Activated naive CD4-positive, alpha-beta T cell treated with anti-CD3 and anti-CD28 coated beads, Interleukin-2, amount 50 U/mL, for 72 hours (primary cell): ENCODE measurements at regions not wholly inside any gene's neighbourhood (a gene's known extent, or its start where the extent isn't known, plus 50 kb on each side); places are given as distances from the start of the nearest gene placed in this dataset.
"Not testable (repeated sequence)": the region's sequence is repeated elsewhere in the genome, so short reads cannot be mapped to it uniquely, and the experiment has no call there.

ENCODE experiments used
- ATAC-seq, 2 donors: fragments of 150-1000 bp; cut with Tn5 transposase; 2 replicates each; pipeline ENCODE4 v1.10.0; 2021; ENCODE audit warnings: mild to moderate bottlenecking in 2 of 2, moderate library complexity in 2 of 2
- DNase-seq, 2 donors: peaks; one replicate each; pipeline ENCODE4 v3.0.0; 2021 to 2022; ENCODE audit warnings: low spot score in 2 of 2
- H3K27ac Mint-ChIP-seq, 2 donors: one replicate each; pipeline ENCODE4 v1.8.0; 2022; ENCODE audit warnings: mild to moderate bottlenecking in 2 of 2, mixed read lengths in 2 of 2
- H3K36me3 Mint-ChIP-seq, 2 donors: one replicate each; pipeline ENCODE4 v1.8.0; 2022; ENCODE audit warnings: mixed read lengths in 2 of 2
- H3K9me3 Mint-ChIP-seq, 2 donors: one replicate each; pipeline ENCODE4 v1.8.0; 2022; ENCODE audit warnings: mixed read lengths in 2 of 2

DNA sequence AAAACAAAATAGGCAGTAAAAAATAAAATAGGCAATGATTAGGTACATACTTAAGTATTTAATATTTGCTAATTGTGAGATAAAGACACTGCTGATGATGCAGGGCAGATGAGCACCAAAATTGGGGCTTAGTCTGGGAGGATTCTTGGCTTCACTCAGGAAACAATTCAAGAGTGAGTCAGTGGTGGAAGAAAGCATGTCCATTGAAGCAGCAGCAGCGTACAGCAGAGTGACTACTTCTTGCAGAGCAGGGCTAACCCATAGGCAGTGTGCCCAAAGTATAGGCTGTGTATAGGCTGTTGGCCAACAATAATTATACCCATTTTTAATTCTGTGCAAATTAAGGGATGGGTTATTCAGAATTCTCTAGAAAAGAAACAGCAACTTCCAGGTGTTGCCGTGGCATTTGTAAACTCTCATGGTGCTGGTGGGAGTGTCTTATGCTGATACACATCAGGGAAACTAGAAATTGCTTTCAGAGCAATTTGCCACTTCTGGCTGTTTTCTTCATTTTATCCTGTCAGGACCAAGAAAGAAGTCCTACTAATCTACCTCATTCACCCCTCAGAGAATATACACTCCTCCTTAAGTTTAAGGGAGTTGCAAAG is 317.3 kb upstream of the NAALADL2 start:
- Mint-ChIP-seq H3K36me3 (no peaks in the 10 kb centered on the region), H3K27ac (no peak overlapping the region), H3K9me3 (no peaks in the 10 kb centered on the region)
- ATAC-seq (no peak), DNase-seq (no peak)

DNA sequence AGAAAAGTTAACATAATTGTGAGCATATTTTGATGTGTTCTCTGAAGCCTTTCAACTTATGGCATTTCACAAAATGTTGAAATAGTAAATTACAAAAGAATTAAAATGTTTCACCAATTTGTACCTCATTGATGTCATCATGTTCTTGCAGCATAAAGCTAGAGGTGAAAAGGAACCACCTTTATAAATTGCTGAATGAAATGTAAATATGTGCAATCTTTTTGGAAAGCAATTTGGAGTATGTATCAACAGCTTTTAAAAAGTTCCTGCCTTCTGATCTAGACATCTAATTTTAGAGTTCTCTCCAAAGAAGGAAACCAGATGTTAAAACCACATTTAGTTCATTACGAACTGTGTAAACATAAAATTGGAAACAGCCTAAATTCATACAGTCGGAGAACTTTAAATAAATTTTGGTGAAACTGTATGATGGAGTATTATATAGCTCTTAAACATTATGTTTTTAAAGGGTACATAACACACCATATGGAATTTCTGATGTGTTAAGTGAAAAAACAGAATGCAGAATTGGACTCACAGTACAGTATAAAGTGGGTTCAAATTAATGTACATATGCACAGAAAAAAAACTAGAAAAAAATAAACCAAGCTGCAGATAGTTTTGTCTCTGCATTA is 311.2 kb upstream of the NAALADL2 start:
- Mint-ChIP-seq H3K27ac (no peak overlapping the region), H3K9me3 (no peaks in the 10 kb centered on the region), H3K36me3 (no peaks in the 10 kb centered on the region)
- ATAC-seq (no peak), DNase-seq (no peak)

DNA sequence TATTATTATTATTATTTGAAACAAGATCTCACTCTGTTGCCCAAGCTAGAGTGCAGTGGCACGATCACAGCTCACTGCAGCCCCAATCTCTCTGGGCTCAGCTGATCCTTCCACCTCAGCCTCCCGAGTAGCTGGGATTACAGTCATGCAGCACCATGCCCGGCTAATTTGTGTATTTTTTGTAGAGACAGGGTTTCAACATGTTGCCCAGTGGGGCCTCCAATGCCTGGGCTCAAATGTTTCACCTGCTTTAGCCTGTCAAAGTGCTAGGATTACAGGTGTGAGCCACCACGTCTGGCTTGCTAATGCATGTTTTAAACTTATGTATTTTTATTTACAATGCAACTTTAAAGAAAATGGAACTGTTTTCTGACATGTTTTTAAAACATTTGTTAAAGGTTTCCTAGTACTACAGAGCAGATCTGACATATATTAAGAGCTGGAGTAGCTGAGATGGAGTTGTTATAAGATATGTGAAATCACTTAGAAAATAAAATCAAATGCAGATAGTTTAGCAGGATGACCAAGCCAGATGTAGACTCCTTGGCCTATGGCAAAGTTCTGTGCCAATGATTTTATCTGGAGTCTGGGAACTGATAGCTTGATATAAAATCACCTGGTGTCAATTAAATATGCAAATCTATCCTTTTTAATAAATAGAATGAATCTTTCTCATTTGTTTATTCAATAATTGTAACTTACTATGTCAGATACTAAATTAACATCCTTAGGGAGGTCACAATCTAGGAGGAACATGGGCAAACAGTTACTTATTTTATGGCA is 310.1 kb upstream of the NAALADL2 start:
- DNase-seq (no peak), ATAC-seq (no peak)
- H3K36me3 Mint-ChIP-seq: no peaks in the 10 kb centered on the region
- no peaks in the 10 kb centered on the region for H3K9me3 Mint-ChIP-seq
- no peak overlapping the region for H3K27ac Mint-ChIP-seq

DNA sequence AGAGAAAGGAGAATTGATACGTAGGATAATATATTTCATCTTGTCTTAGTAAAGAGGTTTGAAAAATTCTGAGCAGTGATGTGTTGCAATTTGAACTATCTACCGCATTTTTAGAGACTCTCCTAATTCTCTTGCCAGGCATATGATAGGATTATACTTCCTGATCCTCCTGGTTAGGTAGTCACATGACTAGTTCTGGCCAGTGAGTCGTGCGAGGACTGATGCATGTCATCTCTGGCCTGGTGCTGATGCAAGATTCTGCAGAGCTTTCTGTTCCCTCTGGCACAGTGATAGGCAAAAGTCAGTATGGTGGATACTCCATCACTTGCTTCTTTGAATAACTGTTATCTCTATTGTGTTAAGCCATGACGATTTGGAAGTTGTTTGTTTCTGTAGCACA is 277.6 kb upstream of the NAALADL2 start:
- H3K27ac Mint-ChIP-seq: no peak overlapping the region
- peaks cover 0 to 11% of the 10 kb centered on the region in 2 donors for H3K9me3 Mint-ChIP-seq
- H3K36me3 Mint-ChIP-seq: no peaks in the 10 kb centered on the region
- ATAC-seq (no peak), DNase-seq (no peak)

DNA sequence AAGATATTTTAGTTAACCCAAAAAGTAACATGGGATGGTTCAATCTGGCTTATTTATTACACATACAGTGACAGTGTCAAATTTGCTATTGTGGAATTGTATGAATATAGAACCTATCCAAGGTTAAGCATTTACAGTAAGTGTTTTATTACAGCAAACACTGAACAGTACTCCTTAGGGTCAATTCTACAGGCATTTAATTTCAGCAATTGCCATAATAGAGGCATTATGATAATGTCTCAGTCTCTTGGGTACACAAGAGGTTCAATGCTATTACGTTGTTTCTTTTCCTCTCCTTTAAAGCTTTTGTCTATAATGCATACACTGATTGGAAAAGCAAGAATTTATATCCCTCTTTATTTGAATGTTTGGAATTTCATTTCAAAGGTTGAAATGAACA is 275.7 kb upstream of the NAALADL2 start:
- H3K36me3 Mint-ChIP-seq: peaks cover 0 to 7% of the 10 kb centered on the region in 2 donors
- ATAC-seq: no peak

DNA sequence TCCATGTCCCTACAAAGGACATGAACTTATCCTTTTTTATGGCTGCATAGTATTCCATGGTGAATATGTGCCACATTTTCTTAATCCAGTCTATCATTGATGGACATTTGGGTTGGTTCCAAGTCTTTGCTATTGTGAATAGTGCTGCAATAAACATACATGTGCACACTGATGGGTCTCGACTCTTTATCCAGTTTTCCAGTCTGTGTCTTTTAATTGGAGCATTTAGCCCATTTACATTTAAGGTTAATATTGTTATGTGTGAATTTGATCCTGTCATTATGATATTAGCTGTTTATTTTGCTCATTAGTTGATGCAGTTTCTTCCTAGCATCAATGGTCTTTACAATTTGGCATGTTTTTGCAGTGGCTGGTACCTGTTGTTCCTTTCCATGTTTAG is 272.0 kb upstream of the NAALADL2 start:
- H3K36me3 Mint-ChIP-seq: peaks cover 0 to 12% of the 10 kb centered on the region in 2 donors
- not testable (repeated sequence) for DNase-seq, H3K9me3 Mint-ChIP-seq, H3K27ac Mint-ChIP-seq, ATAC-seq

More for the DNA sequence above, 275.7 kb upstream of the NAALADL2 start:
- DNase-seq: no peak
- Mint-ChIP-seq H3K27ac (no peak overlapping the region), H3K9me3 (peaks cover 6 to 11% of the 10 kb centered on the region in 2 donors)

DNA sequence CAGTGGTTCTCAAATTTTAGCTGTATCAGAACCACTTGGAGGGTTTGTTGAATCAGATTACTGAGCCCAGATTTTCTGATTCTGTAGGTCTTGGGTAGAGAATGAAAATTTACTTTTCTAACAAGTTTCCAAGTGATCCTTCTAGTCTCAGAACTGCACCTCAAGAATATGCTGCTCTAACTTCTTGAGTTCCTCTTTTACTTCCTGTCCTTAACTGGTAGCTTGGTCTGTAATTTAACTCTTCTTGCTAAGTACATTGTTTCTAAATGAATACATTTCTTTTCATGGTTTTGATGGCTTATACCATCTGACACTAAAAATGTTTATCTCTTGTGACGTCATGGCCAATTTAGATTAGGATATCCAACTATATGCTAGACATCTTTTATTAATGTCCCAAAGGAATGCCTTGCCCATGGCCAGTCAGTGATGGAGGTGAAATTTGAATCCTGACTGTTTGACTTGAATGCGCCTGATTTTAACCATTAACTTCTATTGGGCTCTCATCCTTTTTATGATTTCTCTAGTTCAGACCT is 262.6 kb upstream of the NAALADL2 start:
- ATAC-seq: no peak
- no peaks in the 10 kb centered on the region for H3K36me3 Mint-ChIP-seq
- peaks cover 0 to 4% of the 10 kb centered on the region in 2 donors for H3K9me3 Mint-ChIP-seq
- no peak overlapping the region for H3K27ac Mint-ChIP-seq
- no peak for DNase-seq

DNA sequence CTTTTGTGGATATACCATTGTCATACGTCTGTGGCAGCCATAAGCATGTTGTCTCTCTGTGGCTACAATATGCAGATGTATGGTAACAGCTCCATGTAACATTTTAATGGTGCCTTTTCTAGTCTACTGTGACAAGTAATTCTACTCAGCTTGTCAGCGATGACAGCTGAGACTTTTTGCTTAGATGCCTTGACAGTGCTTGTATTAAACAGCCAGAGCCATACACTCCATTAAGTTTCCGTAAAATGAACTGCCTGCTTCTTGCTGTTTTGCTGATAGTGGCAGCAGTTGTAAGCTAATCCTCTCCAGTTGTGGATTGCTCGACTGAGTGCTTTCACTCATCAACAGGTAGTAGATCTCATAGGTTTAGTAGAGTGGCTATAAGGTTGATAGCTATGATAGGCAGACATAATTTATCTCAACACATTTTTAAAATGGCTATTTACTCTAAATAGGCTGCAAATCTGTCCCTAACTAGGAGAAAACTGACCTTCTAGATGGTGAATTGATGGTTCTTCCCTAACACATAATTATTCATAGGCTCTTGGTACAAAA is 260.2 kb upstream of the NAALADL2 start:
- peaks cover 0 to 4% of the 10 kb centered on the region in 2 donors for H3K9me3 Mint-ChIP-seq
- H3K36me3 Mint-ChIP-seq: no peaks in the 10 kb centered on the region
- ATAC-seq: no peak
- no peak overlapping the region for H3K27ac Mint-ChIP-seq
- DNase-seq: no peak

DNA sequence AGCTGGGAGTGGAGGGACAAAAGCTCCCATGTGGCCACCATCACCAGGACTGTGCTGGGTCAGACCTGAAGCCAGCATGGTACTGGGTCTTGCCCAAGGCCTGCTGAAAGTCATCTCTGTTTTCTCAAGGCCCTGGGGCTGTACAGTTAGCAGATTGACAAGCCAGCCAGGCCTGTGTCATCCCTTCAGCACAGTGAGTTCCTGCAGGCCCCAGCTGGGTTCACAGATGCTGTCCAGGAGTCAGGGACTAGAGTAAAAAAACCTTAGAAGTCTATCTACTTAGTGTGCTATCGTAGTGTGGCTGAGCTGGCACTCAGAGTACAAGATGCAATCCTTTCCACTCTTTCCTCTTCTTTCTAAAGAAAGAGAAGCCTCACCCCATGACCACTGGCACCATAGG is 246.0 kb upstream of the NAALADL2 start:
- ATAC-seq (no peak), DNase-seq (no peak)
- Mint-ChIP-seq H3K36me3 (no peaks in the 10 kb centered on the region), H3K9me3 (peaks cover 9 to 15% of the 10 kb centered on the region in 2 donors), H3K27ac (no peak overlapping the region)

DNA sequence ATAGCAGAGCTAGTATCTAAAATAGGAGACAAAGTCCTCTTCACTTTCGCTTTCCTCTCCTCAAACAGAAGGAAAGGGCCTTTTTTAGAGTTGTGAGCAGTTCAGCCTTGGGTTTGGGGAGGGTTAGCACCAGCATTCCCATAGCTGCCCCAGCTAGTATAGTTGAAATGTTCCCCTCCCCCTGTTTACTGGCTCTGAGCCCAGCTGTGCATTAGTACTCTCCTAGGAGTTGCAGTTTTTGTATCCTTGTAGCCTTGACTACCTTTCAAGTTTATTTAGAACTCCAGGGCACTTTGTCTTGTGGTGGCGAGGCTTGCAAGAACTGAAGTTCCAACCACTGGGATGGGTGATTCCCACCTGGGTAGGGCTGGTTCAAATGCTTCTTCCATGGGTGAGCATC is 245.1 kb upstream of the NAALADL2 start:
- H3K36me3 Mint-ChIP-seq: no peaks in the 10 kb centered on the region
- DNase-seq: no peak
- ATAC-seq: no peak
- H3K27ac Mint-ChIP-seq: no peak overlapping the region
- peaks cover 9 to 15% of the 10 kb centered on the region in 2 donors for H3K9me3 Mint-ChIP-seq

DNA sequence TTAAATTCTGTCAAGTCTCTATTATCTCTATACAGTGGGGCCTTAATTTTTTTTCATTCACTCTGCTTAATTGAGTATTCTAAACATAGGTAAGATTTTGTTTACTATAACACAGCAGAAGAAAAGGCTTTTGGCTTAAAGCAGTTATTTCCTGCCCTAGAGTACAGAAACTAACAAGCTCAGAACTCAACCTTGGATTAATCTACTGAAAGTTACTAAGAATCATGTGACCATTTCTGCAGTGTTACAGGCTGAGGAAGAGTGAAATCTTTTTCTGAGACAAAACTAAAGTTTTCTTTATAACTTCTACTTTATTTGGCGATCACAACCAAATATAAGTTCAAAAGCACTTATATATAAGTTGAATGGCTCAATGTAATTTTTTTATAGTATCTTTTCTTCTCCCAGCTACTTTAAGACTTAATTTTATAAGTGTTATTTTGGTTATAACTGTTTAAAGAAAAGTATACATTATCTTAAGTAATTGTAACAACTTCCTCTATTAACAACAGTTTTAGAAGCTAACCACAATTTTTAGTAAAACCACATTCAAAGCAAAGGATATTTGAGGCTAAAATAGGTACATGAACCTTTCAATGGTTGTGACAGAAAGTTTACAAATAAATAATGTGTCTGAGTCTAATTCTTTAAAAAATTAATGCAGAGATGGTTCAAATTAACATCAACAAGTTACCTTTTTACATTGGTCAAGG is 240.6 kb upstream of the NAALADL2 start:
- no peak for ATAC-seq
- no peaks in the 10 kb centered on the region for H3K9me3 Mint-ChIP-seq
- DNase-seq: no peak
- no peak overlapping the region for H3K27ac Mint-ChIP-seq
- H3K36me3 Mint-ChIP-seq: no peaks in the 10 kb centered on the region

DNA sequence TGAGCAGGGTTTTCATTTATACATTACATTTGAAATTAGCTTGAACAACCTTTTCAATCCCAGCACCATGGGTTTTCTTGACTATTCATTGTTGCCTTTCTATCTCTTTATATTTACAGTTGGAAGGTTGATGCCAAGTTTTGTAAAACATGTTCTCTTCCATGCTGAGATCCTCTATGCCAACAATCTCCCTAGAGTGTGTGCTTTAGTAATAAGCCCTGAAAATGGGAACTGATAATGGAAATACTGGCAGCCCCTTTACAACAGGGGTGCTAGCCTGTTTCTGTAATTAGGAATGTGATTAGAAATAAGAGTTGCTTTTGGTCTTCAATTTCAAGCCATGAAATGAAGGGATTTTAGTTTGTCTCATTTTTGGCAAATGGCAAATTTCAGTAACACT is 239.9 kb upstream of the NAALADL2 start:
- no peaks in the 10 kb centered on the region for H3K9me3 Mint-ChIP-seq

DNA sequence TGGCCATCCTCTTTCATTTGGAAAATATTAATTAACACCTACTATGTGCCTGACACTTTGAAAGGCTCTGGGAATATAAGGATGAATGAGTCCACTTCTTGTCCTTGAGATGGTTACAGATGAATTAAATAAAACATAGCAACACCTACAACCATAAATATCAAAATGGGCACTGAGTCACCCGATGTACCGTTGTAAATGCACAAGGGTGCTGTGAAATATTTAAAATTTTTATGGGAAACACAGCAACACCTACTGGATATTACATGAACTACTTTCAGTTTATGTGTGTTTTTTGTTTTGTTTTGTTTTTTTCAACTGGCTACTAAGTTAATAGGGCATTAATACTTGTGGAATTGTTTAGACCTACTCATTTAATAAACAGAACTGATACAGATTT is 239.0 kb upstream of the NAALADL2 start:
- no peak for ATAC-seq
- no peaks in the 10 kb centered on the region for H3K9me3 Mint-ChIP-seq
- no peak for DNase-seq
- H3K27ac Mint-ChIP-seq: no peak overlapping the region
- H3K36me3 Mint-ChIP-seq: no peaks in the 10 kb centered on the region

More for the DNA sequence above, 239.9 kb upstream of the NAALADL2 start:
- ATAC-seq: no peak
- Mint-ChIP-seq H3K27ac (no peak overlapping the region), H3K36me3 (no peaks in the 10 kb centered on the region)
- no peak for DNase-seq

DNA sequence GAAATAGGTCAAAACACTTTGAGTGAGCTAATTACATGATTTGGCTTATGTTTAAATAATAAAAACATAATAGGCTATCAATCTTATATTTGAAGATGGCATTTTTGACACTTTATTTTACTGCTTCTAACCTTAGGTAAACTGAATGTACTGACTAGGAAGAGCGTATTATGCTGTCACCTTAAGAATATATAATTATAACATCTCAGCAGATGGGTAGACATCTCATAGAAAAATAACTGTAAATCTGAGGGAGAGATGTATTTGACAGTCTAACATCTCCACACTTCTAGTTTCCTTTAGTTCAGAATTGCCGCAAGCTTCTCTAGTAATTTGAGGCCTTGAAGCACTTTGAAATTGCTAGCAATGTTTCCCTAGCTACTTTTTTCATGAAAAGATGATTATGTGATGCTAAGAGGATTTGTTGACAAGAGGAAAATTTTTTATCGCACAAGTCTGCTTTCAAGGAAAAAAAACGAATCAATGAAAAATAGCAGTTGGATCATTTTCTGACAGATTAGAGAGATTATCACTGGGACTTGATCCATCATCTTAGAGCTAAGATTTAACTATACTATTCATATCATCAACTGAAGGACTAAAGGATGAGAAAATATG is 238.2 kb upstream of the NAALADL2 start:
- ATAC-seq: no peak
- Mint-ChIP-seq H3K9me3 (no peaks in the 10 kb centered on the region), H3K27ac (no peak overlapping the region), H3K36me3 (no peaks in the 10 kb centered on the region)
- no peak for DNase-seq

DNA sequence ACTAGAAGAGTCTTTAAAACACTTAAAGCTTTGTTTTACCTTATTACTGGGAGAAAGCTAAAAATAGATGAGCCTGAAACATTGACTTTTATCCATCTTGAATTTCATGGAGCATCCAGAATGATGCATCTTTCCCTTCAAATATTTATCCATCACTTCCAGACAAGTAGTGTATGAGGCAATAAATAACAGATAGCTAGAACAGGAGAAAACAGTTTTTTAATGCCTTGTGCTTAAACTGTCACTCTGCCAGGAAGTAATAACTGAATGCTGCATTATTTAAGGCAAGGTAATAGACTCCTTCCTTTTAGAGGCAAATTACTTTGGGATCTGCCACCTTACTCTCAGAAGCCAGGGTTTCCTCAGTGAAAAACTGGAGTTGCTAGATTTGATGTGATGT is 225.8 kb upstream of the NAALADL2 start:
- Mint-ChIP-seq H3K9me3 (peaks cover 4 to 6% of the 10 kb centered on the region in 2 donors), H3K36me3 (no peaks in the 10 kb centered on the region), H3K27ac (no peak overlapping the region)
- ATAC-seq (no peak), DNase-seq (no peak)

DNA sequence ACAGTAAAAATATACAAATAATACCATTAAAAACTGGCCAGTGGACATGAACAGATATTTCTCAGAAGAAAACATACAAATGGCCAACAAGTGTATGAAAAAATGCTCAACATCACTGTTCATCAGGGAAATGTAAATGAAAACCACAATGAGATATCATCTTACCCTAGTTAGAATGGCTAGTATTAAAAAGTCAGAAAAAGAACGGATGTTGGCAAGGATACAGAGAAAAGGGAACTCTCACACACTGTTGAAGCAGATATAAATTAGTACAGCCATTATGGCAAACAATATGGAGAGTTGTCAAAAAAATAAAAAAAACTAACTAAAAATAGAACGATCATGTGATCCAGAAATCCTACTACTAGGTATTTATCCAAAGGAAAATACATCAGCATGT is 222.7 kb upstream of the NAALADL2 start:
- Mint-ChIP-seq H3K9me3 (peaks cover 4 to 6% of the 10 kb centered on the region in 2 donors), H3K36me3 (no peaks in the 10 kb centered on the region), H3K27ac (no peak overlapping the region)
- ATAC-seq: no peak
- no peak for DNase-seq
